DOHH2 (cell line): ENCODE measurements at regions not wholly inside any gene's neighbourhood (a gene's known extent, or its start where the extent isn't known, plus 50 kb on each side); places are given as distances from the start of the nearest gene placed in this dataset.

ENCODE experiments used
- CTCF ChIP-seq: fragments of 200-600 bp; sonication (generic); IDR thresholded peaks from one replicate; pipeline ENCODE4 v1.5.1; 2014; ENCODE audit warnings: antibody characterized with exemption, mild to moderate bottlenecking, low read depth, low read length; ENCODE audit not compliant: poor library complexity, severe bottlenecking
- EZH2phosphoT487 ChIP-seq: fragments of 200-600 bp; sonication (generic); IDR thresholded peaks from 2 replicates; pipeline ENCODE4 v1.6.1; 2017; ENCODE audit warnings: borderline replicate concordance, mild to moderate bottlenecking, antibody characterized with exemption, low read length, moderate library complexity, mixed read lengths

- TF ChIP-seq CTCF (no peak), EZH2phosphoT487 (no peak)
Observed at GRCh38 chr20:60069656-60070055, 111.4 kb downstream of the CDH26 start.
